OCI-LY7 (cell line): ENCODE measurements at regions not wholly inside any gene's neighbourhood (a gene's known extent, or its start where the extent isn't known, plus 50 kb on each side); places are given as distances from the start of the nearest gene placed in this dataset.

Source experiments
- BruUV-seq: library from RNA; stranded (reverse); fragments of 400-500 nt; replicated peaks from 2 replicates; lab custom pipeline; 2021; lab: Mats Ljungman, UMichigan
- CTCF ChIA-PET: fragments of 300-600 bp; sonication (Branson Sonifier 250); formaldehyde crosslinking; loops from one replicate; lab custom pipeline; 2022; ENCODE audit warnings: antibody characterized with exemption; ENCODE audit not compliant: unreplicated experiment; lab: Charles Lee
- POLR2A ChIA-PET: fragments of 300-600 bp; sonication (Branson Sonifier 250); formaldehyde crosslinking; loops from one replicate; lab custom pipeline; 2022; ENCODE audit warnings: antibody characterized with exemption; lab: Charles Lee
- DNase-seq: peaks from one replicate; pipeline ENCODE4 v3.0.0-alpha.2; 2015; ENCODE audit warnings: low spot score
- H2AFZ ChIP-seq: fragments of 200-600 bp; sonication (generic), shearing (Covaris generic); 2 replicates; pipeline ENCODE4 v1.6.1; 2014; ENCODE audit warnings: mild to moderate bottlenecking, antibody characterized with exemption, low read length, moderate library complexity
- H3K27ac ChIP-seq: fragments of 200-600 bp; sonication (generic); 2 replicates; pipeline ENCODE4 v1.5.1; 2014; ENCODE audit warnings: mixed run types, low read depth, mild to moderate bottlenecking, moderate library complexity, low read length, inconsistent platforms; ENCODE audit not compliant: poor library complexity, severe bottlenecking
- H3K36me3 ChIP-seq: fragments of 200-600 bp; sonication (generic); 2 replicates; pipeline ENCODE4 v1.6.1; 2014; ENCODE audit warnings: mild to moderate bottlenecking, antibody characterized with exemption, low read length, moderate library complexity, mixed read lengths; ENCODE audit not compliant: insufficient read depth
- H3K4me1 ChIP-seq: fragments of 200-600 bp; sonication (generic); 2 replicates; pipeline ENCODE4 v1.5.1; 2014; ENCODE audit warnings: mild to moderate bottlenecking, low read length; ENCODE audit not compliant: insufficient read depth, poor library complexity, severe bottlenecking
- H3K4me2 ChIP-seq: fragments of 200-600 bp; sonication (generic); 2 replicates; pipeline ENCODE4 v1.6.1; 2014; ENCODE audit warnings: mild to moderate bottlenecking, low read length
- H3K4me3 ChIP-seq: fragments of 200-600 bp; sonication (generic); 2 replicates; pipeline ENCODE4 v1.5.1; 2014; ENCODE audit warnings: mild to moderate bottlenecking, low read depth, low read length; ENCODE audit not compliant: poor library complexity, severe bottlenecking
- H3K79me2 ChIP-seq: fragments of 200-600 bp; sonication (generic); 2 replicates; pipeline ENCODE4 v1.6.1; 2016; ENCODE audit warnings: low read depth, mild to moderate bottlenecking, low read length, moderate library complexity, mixed read lengths; ENCODE audit not compliant: insufficient read depth
- H3K9me2 ChIP-seq: fragments of 200-600 bp; sonication (generic); 2 replicates; pipeline ENCODE4 v1.6.1; 2016; ENCODE audit warnings: mild to moderate bottlenecking, low read length, mixed read lengths; ENCODE audit not compliant: insufficient read depth
- H3K9me3 ChIP-seq: fragments of 200-600 bp; sonication (generic); 2 replicates; pipeline ENCODE4 v1.6.1; 2014; ENCODE audit warnings: mild to moderate bottlenecking, mixed run types, low read length, mixed read lengths
- H4K20me1 ChIP-seq: fragments of 200-600 bp; sonication (generic); 2 replicates; pipeline ENCODE4 v1.6.1; 2014; ENCODE audit warnings: mild to moderate bottlenecking, antibody characterized with exemption, low read length, moderate library complexity, mixed read lengths; ENCODE audit not compliant: insufficient read depth
- EZH2phosphoT487 ChIP-seq: fragments of 200-600 bp; sonication (generic); IDR thresholded peaks from 2 replicates; pipeline ENCODE4 v1.6.1; 2018; ENCODE audit warnings: low read depth, borderline replicate concordance, mild to moderate bottlenecking, mixed run types, antibody characterized with exemption, low read length, moderate library complexity, mixed read lengths
- intact Hi-C: fragments of 100-400 bp; cut with micrococcal nuclease; formaldehyde crosslinking; loops from one replicate; pipeline ENCODE4 v1.10.0; 2022; ENCODE audit not compliant: unreplicated experiment
- TF ChIP-seq, protein P1 (sequence below): fragments of 200-600 bp; sonication (generic); conservative IDR thresholded peaks from 2 replicates; pipeline ENCODE4 v1.5.1; 2014; ENCODE audit warnings: mild to moderate bottlenecking, antibody characterized with exemption, low read length, moderate library complexity, mixed read lengths

DNA sequence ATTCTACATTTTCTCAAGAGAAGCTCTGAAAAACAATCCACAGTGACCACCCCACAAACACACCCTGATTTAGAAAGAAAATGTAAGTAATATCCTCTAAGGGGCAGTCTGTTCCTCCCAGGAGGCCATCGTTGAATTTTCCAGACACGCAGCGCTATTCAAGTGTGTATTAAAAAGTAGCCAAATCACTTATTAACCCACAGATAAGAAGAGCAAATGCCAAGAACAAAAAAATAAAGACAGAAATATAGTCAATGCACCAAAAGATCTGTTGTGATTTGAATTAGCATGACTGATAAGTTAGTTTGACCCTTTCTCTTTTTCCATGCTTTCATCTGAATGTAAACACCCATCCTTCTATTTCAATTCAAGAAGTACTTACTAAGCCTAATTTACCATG is 622.8 kb upstream of the ZNF385D start:
- Histone ChIP-seq H3K4me2 (no peak overlapping the region), H2AFZ (no peak overlapping the region), H3K9me3 (no peaks in the 10 kb centered on the region), H3K4me1 (no peaks in the 10 kb centered on the region), H3K4me3 (no peak overlapping the region), H3K27ac (no peak overlapping the region), H3K36me3 (no peaks in the 10 kb centered on the region), H3K79me2 (no peaks in the 10 kb centered on the region), H3K9me2 (no peaks in the 10 kb centered on the region), H4K20me1 (no peaks in the 10 kb centered on the region)
- POLR2A ChIA-PET, result no interaction called here
- TF ChIP-seq, protein P1, sequence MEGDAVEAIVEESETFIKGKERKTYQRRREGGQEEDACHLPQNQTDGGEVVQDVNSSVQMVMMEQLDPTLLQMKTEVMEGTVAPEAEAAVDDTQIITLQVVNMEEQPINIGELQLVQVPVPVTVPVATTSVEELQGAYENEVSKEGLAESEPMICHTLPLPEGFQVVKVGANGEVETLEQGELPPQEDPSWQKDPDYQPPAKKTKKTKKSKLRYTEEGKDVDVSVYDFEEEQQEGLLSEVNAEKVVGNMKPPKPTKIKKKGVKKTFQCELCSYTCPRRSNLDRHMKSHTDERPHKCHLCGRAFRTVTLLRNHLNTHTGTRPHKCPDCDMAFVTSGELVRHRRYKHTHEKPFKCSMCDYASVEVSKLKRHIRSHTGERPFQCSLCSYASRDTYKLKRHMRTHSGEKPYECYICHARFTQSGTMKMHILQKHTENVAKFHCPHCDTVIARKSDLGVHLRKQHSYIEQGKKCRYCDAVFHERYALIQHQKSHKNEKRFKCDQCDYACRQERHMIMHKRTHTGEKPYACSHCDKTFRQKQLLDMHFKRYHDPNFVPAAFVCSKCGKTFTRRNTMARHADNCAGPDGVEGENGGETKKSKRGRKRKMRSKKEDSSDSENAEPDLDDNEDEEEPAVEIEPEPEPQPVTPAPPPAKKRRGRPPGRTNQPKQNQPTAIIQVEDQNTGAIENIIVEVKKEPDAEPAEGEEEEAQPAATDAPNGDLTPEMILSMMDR, result no peak
- TF ChIP-seq EZH2phosphoT487, result no peak
- BruUV-seq, result no TSS peak
- CTCF ChIA-PET, result no interaction called here
- intact Hi-C loops, result no loop called here
- DNase-seq, result no peak

DNA sequence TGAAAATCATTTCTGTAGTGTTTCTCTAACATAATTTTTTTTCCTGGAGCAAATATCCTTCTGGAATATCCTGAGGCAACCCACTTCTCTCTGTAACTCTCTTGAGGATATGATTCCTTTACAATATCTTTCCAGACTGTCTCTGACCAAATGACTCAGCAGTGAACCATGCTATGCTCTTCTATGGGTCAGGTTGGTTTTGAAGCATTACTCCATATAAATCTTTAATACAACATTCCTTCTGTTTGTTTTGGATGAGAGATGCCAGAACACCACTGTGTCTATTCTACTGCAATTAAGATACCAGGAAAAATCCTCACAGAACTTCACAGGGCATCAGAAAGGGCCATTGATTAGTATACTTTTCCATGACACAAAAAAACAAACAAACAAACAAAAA is 626.4 kb upstream of the ZNF385D start:
- POLR2A ChIA-PET, result interaction anchor here (0.7 kb wide), 1 partner anchor 1376 kb away, joined by 3 read pairs; no protein-coding TSS in a partner anchor
- no TSS peak for BruUV-seq
- H3K9me3 ChIP-seq, result no peaks in the 10 kb centered on the region
- no peaks in the 10 kb centered on the region for H3K36me3 ChIP-seq
- no peak overlapping the region for H3K4me3 ChIP-seq
- no peak overlapping the region for H3K27ac ChIP-seq
- no peak overlapping the region for H2AFZ ChIP-seq
- CTCF ChIA-PET, result no interaction called here
- TF ChIP-seq, protein P1, result no peak
- TF ChIP-seq EZH2phosphoT487, result no peak
- no peak overlapping the region for H3K4me2 ChIP-seq
- no peaks in the 10 kb centered on the region for H4K20me1 ChIP-seq
- intact Hi-C loops, result no loop called here
- DNase-seq, result no peak
- H3K4me1 ChIP-seq, result no peaks in the 10 kb centered on the region
- H3K9me2 ChIP-seq, result no peaks in the 10 kb centered on the region
- no peaks in the 10 kb centered on the region for H3K79me2 ChIP-seq

- no peaks in the 10 kb centered on the region for H3K79me2 ChIP-seq
- no peaks in the 10 kb centered on the region for H4K20me1 ChIP-seq
- H3K27ac ChIP-seq, result no peak overlapping the region
- ChIA-PET POLR2A (interaction anchor here (0.6 kb wide), 1 partner anchor 1468 kb away, joined by 4 read pairs; no protein-coding TSS in a partner anchor), CTCF (no interaction called here)
- intact Hi-C loops, result no loop called here
- BruUV-seq, result no TSS peak
- no peak for DNase-seq
- no peak overlapping the region for H2AFZ ChIP-seq
- no peak overlapping the region for H3K4me2 ChIP-seq
- H3K4me1 ChIP-seq, result no peaks in the 10 kb centered on the region
- TF ChIP-seq, protein P1, result no peak
- no peak for TF ChIP-seq EZH2phosphoT487
- no peaks in the 10 kb centered on the region for H3K36me3 ChIP-seq
- H3K4me3 ChIP-seq, result no peak overlapping the region
- no peaks in the 10 kb centered on the region for H3K9me3 ChIP-seq
- no peaks in the 10 kb centered on the region for H3K9me2 ChIP-seq
Measured at GRCh38 chr3:22378869-22379268, 627.9 kb upstream of the ZNF385D start.
